Fibroblast of gingiva (primary cell): ENCODE measurements at regions not wholly inside any gene's neighbourhood (a gene's known extent, or its start where the extent isn't known, plus 50 kb on each side); places are given as distances from the start of the nearest gene placed in this dataset.
"Not testable (repeated sequence)": the region's sequence is repeated elsewhere in the genome, so short reads cannot be mapped to it uniquely, and the experiment has no call there.

Source experiments
- DNase-seq: peaks from one replicate; pipeline ENCODE4 v3.0.0-alpha.2; 2011; ENCODE audit warnings: low read depth

DNA sequence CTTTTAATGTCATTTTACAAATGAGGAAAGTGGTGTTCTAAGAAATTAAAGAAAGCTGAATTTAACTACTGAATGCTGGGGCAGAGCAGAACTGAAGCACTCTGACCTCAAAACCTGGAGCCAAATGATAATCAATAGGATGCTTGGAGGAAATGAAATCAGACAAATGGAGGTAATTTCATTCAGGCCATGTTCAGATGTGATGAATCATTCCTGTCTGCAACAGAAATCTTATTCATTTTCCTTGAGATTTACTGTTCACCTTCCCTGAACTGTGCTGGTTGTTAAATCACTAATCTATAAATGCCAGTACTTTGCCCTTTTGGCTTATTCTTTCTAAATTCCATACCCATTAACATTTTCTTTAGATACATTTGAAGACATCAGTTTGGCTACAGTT is 85.6 kb upstream of the SNX7 start:
- DNase-seq: no peak

DNA sequence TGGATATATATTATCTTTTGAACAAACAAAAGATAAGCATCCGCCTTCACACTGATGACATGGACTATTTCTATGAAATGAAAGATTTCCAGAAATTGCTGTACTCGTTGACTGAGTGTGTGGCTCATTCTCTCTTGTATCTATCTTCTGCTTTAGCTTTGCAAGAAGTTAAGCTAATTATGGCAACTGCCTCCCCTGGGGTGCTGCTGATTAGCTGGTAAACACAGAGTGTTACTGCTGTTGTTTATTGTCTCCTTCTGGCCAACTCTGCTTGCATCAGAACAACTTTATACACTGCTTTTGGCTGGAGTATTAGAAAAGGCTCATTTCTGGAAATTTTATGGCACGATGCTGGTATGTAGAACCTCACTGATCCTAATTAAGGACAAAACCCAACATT is 95.6 kb upstream of the SNX7 start:
- no peak for DNase-seq

DNA sequence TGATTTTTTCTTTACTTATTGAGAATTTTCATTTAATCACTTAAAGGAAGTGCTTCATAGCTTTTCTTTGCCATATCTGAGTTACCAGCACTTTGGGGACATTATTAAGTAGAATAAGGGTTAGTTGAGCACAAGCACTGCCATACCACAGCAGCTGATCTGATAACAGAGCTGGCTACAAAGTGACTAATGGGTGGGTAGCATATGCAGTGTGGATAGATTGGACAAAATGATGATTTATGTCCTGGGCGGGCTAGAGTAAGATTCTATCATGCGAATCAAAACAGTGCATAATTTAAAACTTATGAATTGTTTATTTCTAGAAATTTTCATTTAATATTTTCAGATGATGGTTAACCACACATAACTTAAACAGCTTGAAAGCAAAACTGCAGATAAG is 102.2 kb upstream of the SNX7 start:
- no peak for DNase-seq

DNA sequence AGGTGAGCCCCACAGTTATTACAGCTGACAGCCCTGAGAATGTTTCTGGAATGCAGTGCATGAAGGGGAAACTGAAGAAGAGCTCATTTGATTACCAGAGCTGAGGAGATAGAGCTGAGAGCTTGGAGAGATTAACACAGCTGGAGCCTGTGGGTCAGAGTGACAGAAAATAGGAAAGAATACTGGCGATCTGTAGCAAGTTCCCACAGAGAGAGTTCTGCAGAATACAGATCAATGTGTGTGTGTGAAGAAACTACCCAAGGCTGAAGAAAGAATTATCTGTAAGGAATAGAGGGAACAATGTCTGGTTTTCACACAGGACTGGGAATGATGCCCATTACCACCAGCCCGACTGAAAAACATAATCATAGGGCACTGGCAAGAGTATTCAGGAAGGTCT is 103.6 kb upstream of the SNX7 start:
- DNase-seq: no peak

DNA sequence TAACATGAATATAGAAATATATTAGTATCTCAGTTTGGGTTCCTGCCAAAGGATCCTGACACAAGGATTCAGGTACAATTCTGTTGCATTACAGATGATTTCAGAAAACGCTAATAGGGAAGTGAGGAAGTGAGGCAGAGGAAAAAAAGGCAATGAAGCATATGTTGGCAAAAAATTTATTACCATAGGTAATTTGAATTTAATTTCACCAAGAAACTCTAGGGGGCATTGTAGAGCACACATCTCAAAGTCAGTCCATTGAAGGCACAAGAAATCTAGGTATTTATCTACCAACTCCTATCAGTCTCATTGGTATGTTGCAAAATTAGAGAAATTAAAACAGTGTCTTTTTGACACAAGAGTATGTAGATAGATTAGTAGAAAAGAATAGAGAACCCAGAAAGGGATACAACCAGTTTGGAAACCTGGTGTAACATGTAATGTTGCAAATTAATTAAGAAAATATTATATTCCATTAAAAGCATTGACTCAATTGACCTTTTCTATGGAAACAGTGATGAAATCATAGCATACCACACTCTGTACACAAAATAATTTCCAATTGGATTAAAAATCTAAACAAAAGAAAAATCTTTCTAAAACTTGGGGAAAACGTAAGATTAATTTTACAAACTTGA is 104.9 kb upstream of the SNX7 start:
- no peak for DNase-seq

DNA sequence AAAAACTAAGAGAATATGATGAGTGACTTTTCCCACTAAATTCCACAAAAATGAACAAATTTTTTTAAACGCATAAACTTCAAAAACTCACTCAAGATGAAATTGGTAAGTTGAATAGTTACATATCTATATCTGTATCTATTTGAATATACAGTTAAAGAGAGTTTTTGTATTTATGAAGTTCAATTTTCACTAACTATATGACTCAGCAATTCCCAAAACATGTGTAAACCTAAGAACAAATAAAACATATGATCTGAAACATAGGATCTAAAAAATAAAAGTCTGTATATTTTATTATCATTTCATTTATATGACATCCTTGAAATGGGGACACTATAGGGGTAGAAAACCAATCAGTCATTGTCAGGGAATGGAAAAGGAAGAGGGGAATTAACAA is 105.7 kb upstream of the SNX7 start:
- DNase-seq: no peak

DNA sequence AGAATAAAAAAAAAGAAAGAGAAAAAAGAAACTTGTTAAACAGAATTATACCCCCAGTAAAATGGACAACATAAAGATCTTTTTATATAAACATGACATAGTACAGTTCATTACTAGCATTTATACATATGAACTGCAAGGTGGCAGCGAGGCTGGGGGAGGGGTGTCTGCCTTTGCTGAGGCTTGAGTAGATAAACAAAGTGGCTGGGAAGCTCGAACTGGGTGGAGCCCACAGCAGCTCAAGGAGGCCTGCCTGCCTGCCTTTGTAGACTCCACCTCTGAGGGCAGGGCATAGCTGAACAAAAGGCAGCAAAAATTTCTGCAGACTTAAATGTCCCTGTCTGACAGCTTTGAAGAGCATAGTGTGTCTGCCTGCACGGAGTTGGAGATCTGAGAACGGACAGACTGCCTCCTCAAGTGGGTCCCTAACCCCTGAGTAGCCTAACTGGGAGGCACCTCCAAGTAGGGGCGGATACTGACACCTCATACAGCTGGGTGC is 108.9 kb upstream of the SNX7 start:
- DNase-seq: not testable (repeated sequence)

DNA sequence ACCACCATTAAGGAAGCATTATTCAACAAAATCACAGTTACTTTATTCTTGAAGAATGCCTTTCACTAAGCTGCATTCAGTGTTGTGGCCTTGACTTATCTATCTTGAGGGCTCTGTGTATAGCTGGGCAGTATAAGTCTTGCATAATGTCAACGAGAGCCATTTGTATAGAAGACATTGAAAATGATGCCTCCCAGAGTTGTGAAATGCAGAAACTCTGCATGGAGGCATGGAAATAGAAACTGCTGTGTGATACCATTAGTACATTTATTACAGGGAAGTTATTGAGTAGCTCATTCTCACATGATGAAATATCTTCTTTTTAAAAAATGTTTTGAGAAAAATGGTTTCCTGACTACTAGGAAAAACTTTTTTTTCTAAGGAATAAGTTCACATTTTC is 111.4 kb upstream of the SNX7 start:
- no peak for DNase-seq

DNA sequence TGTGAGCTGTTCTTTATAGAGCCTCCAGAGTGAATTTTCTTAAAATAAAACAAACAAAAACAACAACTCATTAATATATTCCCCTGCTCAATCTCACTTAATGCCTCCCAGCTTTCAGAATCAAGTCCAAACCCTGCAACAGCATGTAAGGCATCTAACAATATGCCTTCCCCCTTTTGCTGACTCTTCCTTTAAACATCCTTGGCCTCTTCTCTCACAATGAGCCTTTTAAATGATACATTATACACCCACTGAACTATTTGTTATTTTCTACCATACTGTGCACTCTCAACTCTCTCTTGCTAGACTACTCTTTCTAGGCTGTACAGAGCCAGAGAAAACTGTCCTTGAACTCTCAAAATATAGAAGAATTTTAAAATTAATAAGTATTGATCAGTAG is 115.2 kb upstream of the SNX7 start:
- DNase-seq: no peak

DNA sequence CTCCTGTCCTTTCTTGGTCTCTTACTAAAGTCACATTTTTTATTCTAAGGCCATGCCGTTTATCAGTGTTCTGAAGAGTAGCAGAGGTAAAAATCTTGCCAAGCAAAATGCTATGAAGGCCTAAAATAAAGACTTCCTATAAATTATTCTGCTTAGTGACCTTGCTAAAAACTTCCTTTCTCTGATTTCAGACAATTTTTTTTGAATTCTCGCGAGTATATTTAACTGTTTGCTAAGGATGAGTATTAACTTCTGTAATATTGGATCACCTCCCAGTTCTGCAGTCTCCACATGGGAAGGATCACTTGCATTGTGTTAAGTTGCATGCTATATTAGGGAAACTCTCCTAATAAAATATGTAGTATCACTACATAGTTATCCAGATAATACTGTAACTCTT is 123.4 kb upstream of the SNX7 start:
- no peak for DNase-seq

DNA sequence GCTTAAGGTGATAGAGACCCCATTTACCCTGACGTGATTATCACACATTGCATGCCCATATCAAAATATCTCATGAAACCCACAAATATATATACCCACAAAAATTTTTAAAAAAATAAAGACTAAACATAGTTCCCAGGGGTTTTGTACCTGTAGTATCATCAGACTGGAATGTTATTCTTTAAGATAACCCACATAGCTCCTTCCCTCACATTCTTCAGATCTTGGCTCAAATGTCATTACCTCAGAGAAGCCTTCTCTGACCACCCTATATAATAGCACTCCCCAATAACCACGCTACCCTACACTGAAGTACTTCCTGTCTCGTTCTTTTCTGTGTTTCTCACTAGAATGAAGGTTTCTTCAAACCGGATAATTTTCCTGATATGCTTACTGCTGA is 138.3 kb upstream of the SNX7 start:
- DNase-seq: no peak

DNA sequence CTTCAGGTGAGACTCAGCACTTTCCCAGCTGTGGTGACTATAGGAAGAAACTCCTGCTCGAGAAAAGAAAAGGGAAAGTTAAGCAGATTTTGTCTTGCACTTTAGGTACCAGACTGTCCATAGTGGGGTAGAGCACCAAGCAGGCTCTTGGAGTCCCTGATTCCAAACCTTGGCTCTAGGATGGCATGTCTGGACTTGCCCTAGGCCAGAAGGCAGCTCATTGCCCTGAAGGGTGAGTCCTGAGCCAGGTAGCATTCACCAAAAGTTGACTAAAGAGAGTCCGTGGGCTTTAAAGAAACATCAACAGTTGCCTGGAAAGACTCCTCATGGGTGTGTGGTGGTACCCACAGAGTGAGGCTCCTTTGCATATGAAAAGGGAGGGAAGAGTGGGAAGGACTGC is 145.2 kb upstream of the SNX7 start:
- no peak for DNase-seq

DNA sequence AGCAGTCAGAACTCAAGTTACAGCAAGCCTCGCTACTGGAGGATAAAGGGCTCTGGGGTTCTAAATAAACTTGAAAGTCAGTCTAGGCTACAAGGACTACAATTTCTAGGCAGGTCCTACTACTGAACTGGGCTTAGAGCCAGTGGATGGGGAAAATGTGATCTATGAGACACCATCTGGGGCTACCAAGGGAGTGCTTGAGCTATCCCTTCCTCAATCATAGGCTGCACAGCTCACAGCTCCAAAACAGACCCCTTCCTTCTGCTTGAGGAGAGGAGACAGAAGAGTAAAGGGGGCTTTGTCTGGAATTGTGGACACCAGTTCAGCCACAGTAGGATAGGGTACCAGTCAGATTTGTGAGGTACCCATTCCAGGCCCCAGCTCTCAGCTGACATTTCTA is 145.8 kb upstream of the SNX7 start:
- DNase-seq: no peak

DNA sequence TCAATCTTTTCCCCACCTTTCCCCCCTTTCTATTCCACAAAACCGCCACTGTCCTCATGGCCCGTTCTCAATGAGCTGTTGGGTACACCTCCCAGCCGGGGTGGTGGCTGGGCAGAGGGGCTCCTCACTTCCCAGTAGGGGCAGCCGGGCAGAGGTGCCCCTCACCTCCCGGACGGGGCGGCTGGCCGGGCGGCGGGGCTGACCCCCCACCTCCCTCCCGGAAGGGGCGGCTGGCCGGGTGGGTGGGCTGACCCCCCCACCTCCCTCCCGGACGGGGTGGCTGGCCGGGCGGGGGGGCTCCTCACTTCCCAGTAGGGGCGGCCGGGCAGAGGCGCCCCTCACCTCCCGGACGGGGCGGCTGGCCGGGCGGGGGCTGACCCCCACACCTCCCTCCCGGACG is 149.3 kb upstream of the SNX7 start:
- not testable (repeated sequence) for DNase-seq

DNA sequence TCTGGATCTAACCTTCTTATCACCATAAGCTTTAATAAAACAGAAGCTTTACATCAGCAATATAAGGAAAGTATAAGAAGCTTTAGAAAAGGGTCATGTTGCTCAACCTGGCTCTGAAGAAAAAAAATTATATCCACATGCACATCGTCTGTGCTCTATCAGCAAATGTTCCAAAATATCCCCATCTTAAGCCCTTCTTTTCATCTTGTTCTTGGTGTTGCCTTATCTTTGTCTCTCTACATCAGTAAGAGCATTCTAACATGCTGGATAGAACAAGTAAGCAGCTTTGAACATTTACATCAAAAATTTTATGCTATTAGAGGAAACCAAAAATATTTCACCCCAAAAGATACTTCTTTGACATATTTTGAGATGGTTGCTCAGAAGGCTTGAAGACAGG is 157.8 kb upstream of the SNX7 start:
- DNase-seq: no peak

DNA sequence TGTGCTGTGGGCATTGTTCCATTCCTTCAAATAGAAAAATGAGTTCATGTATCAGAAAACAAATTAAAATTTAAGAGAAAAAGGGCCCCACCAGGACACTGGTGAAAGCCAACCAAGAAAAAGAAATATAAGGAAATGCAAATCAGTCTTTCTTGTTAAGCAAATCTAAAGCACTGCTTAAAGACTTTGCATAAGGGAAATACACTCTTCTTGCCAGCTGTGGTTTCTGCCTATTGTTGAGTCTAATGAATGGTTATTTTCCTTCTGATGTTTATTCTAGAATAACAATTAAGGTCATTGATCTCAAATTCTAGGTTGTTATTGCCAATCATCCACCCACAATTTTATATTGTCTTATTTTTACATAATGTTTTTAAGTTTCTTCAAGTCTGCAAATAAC is 158.6 kb upstream of the SNX7 start:
- DNase-seq: no peak

DNA sequence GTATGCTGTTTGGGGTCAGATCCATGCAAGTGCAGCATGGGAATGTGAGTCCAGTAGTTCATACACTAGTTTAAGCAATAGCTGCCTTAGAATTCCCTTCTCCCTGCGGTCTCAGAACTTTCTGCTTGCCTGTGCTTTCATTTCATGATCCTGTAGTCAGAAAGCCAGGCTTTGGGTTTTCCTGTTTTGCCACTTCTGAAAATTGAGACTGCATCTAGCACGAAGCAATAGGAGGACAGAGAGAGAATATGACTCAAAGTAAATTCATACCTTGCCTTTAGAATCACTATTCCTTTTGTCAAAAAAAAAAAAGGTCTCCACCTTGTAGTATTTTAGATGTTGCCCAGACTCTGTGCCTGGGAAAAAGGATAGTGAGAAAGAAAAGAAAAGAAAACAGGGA is 161.2 kb upstream of the SNX7 start:
- DNase-seq: no peak

DNA sequence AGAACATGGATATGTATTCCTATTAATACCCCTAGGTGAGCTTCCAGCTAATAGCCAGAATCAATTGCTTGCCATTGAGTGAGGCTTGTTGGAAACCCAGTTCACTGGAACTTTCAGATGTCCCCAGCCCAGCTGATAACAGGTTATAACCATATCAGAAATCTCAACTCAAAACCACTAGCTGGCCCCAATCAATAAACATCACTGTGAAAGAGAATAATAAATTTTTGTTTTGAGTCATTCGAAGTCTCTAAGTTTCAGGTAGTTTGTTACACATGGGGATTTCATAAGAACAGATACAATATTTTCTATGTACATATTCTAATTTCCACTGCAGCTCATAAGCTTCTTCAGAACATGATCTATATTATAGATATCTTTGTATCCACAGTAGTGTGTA is 162.9 kb upstream of the SNX7 start:
- no peak for DNase-seq

DNA sequence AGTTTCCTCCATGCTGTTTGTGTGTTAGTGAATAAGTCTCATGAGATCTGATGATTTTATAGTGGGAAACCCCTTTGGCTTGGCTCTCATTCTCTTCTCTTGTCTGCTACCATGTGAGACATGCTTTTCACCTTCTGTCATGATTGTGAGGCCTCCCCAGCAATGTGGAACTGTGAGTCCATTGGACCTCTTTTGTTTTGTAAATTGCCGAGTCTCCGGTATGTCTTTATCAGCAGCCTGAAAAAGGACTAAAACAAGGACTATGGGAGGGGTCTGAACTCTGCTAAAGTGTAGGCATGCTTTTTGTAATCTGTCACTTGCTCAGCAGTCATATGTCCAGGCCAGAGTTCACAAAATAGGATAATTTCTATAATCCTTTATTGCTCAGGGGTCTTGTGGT is 164.0 kb upstream of the SNX7 start:
- DNase-seq: no peak

DNA sequence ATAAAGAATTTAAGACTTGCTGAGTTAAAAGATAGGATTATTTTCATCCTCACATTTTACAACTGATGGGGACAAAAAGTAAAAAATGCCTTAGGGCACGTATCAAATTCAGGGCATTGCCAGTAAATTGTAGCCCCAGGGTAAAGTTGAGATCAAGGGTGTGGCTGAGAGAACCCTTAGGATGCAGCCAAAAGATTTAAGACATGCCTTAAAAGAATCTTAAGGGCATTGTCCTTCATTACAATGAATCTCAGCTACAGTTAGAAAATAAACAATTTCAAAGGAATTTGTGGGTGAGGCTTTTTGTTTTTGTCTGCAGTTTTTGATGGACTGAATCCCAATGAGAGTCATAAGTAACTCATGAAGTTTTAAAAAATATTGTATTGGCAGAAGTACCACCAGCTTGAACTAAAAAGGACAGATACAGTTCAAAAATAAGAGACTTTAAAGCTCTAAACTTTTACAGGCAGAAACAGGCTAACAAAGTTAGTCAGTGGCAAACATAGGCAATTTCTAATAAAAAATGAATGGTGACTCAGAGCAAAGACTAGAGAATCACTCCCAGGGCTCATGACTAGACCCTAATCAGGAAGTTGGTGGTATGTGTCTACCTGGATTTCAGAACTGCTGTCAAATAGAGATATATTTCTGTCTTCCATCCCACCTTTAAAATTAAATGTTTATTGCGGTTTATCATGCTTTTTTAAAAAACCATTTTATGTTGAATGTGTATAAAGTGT is 165.1 kb upstream of the SNX7 start:
- DNase-seq: peak; percentile 15

DNA sequence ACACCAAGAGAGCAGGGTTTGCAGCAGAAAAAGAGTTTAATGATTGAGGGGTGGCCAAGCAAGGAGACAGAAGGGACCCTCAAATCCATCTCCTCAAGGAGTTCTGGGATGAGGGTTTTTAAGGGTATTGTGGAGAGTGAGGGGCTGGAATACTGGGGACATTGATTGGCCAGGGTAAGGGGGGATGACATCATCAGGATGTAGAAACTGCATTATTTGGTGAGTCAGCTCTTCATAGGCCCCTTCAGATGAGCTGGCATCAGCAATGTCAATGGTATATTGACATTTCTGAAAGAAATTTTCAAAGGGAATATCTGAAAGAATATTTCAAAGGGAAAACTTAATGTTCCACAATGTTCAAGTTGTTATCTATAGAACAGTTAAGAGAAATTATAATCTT is 168.1 kb upstream of the SNX7 start:
- DNase-seq: no peak

DNA sequence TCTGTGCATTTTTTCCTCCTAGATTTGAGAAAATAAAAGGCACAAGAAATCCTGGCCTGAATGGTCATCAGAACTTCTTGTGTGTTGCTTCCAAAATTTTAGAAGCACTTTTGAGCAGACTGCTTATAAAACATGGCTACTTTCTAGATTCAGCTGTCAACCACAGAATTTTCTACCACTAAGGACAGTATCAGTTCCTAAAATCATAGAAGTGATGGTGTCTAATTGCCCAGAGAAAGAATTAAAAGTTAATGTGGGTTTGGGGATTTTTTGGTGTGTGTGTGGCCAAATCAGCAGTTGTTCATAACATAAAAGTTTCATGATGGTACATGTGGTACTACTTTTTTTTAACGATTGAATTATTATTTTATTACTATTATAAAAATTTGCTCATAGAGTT is 171.4 kb upstream of the SNX7 start:
- no peak for DNase-seq

DNA sequence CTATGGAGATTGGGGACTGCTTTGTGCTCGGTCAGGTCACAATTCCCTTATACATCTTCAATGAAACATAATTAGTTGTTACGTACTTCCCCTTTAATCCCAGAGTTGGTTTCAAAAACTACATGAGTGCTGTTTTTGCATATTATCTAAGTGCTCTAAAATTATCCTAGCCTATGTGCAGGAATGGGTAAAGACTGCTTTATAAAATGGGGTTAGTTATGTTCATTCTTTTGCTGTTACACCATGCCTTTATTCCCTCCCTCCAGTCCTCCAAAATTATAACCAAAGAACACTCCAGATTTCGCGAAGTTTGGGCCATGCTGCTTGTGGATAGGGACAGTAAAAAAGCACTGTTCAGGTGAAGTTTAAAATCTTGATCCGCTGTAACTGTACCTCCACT is 173.9 kb upstream of the SNX7 start:
- no peak for DNase-seq

DNA sequence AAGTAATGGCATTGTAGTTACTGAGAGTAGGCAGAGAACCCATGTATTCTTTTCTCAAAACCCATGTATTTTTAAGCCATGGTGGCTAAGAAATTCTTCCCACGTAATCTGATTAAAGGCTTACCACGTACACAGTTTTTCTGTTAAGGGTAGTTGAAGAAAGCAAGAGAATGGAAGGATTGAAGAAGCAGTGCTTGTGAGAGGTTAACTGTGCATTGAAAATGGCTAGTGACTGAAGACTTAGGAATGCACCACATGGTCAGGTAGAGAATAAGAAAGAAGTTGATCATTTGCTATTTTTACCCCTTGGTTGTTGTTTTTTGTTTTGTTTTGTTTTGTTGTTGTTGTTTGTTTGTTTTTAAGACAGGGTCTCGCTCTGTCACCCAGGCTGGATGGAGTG is 178.9 kb upstream of the SNX7 start:
- DNase-seq: no peak
